HEK293 (cell line): ENCODE measurements at regions not wholly inside any gene's neighbourhood (a gene's known extent, or its start where the extent isn't known, plus 50 kb on each side); places are given as distances from the start of the nearest gene placed in this dataset.

Source experiments
- CTCF ChIA-PET: fragments of 350-600 bp; formaldehyde crosslinking; extraction: SDS; loops from one replicate; lab custom pipeline; 2021; ENCODE audit warnings: antibody characterized with exemption; lab: Yijun Ruan, JAX
- POLR2A ChIA-PET: fragments of 300-600 bp; formaldehyde crosslinking; extraction: SDS; loops from one replicate; lab custom pipeline; 2020; ENCODE audit warnings: antibody characterized with exemption, inconsistent platforms; lab: Yijun Ruan, JAX
- H3K27ac ChIP-seq: fragments of 200-500 bp; sonication (Bioruptor generic); 2 replicates; pipeline ENCODE4 v1.5.1; 2014; ENCODE audit warnings: low read depth, low read length, control low read depth, inconsistent platforms; ENCODE audit errors: extremely low read depth
- H3K36me3 ChIP-seq, 2 experiments: fragments of 200-500 bp in 1 of 2; sonication (Bioruptor generic) in 1 of 2; 1 replicate in 1 of 2; 2 replicates in 1 of 2; pipeline ENCODE4 v1.5.1; 2014 to 2017; ENCODE audit warnings: inconsistent platforms in 2 of 2, low read length in 2 of 2; ENCODE audit not compliant: control insufficient read depth in 2 of 2, insufficient read depth in 1 of 2
- H3K4me1 ChIP-seq: fragments of 200-500 bp; sonication (Bioruptor generic); 2 replicates; pipeline ENCODE4 v1.5.1; 2014; ENCODE audit warnings: mild to moderate bottlenecking, low read length, inconsistent platforms; ENCODE audit not compliant: control insufficient read depth, insufficient read depth
- H3K4me3 ChIP-seq: 2 replicates; pipeline ENCODE4 v1.5.1; 2011; ENCODE audit warnings: low read depth, mild to moderate bottlenecking, control low read depth, low read length, moderate library complexity
- H3K9me3 ChIP-seq: fragments of 200-500 bp; sonication (Bioruptor generic); 2 replicates; pipeline ENCODE4 v1.5.1; 2014; ENCODE audit warnings: low read depth, low read length, inconsistent platforms; ENCODE audit not compliant: control insufficient read depth, insufficient read depth
- SALL2 ChIP-seq: fragments of 450-650 bp; formaldehyde crosslinking; IDR thresholded peaks from 2 replicates; pipeline ENCODE4 v1.5.0; 2017; ENCODE audit warnings: missing biosample characterization, mild to moderate bottlenecking, missing genetic modification characterization, borderline replicate concordance
- WT1 ChIP-seq: fragments of 450-650 bp; formaldehyde crosslinking; IDR thresholded peaks from 2 replicates; pipeline ENCODE4 v1.5.1; 2016; ENCODE audit warnings: missing biosample characterization, missing genetic modification characterization
- ZEB2 ChIP-seq: fragments of 450-650 bp; formaldehyde crosslinking; IDR thresholded peaks from 2 replicates; pipeline ENCODE4 v1.5.1; 2016; ENCODE audit warnings: missing biosample characterization, missing genetic modification characterization
- ZFHX2 ChIP-seq: fragments of 450-650 bp; formaldehyde crosslinking; conservative IDR thresholded peaks from 2 replicates; pipeline ENCODE4 v1.5.1; 2016; ENCODE audit warnings: missing biosample characterization, missing genetic modification characterization
- ZNF121 ChIP-seq: fragments of 450-650 bp; formaldehyde crosslinking; IDR thresholded peaks from 2 replicates; pipeline ENCODE4 v1.5.1; 2016; ENCODE audit warnings: missing biosample characterization, missing genetic modification characterization
- ZNF341 ChIP-seq: fragments of 450-650 bp; formaldehyde crosslinking; IDR thresholded peaks from 2 replicates; pipeline ENCODE4; 2016; ENCODE audit warnings: low read depth, missing biosample characterization, missing genetic modification characterization
- ZNF416 ChIP-seq: fragments of 450-650 bp; formaldehyde crosslinking; IDR thresholded peaks from 2 replicates; pipeline ENCODE4 v1.5.1; 2016; ENCODE audit warnings: missing biosample characterization, missing genetic modification characterization
- ZNF473 ChIP-seq: fragments of 450-650 bp; formaldehyde crosslinking; IDR thresholded peaks from 2 replicates; pipeline ENCODE4 v1.5.1; 2017; ENCODE audit warnings: missing biosample characterization, missing genetic modification characterization
- ZNF48 ChIP-seq: fragments of 450-650 bp; formaldehyde crosslinking; IDR thresholded peaks from 2 replicates; pipeline ENCODE4 v1.5.1; 2016; ENCODE audit warnings: missing biosample characterization, missing genetic modification characterization
- ZNF514 ChIP-seq: fragments of 450-650 bp; formaldehyde crosslinking; IDR thresholded peaks from 2 replicates; pipeline ENCODE4 v1.5.1; 2016; ENCODE audit warnings: missing biosample characterization, missing genetic modification characterization
- ZNF585B ChIP-seq: fragments of 450-650 bp; formaldehyde crosslinking; IDR thresholded peaks from 2 replicates; pipeline ENCODE4 v1.5.1; 2016; ENCODE audit warnings: missing biosample characterization, missing genetic modification characterization
- ZNF626 ChIP-seq: fragments of 450-650 bp; sonication (Bioruptor Pico); formaldehyde crosslinking; IDR thresholded peaks from 2 replicates; pipeline ENCODE4 v1.5.1; 2018; ENCODE audit warnings: missing biosample characterization, missing genetic modification characterization, inconsistent platforms
- ZNF660 ChIP-seq: fragments of 450-650 bp; IDR thresholded peaks from 2 replicates; pipeline ENCODE4 v1.5.1; 2018; ENCODE audit warnings: missing biosample characterization, mild to moderate bottlenecking, missing genetic modification characterization
- ZNF677 ChIP-seq: fragments of 450-650 bp; IDR thresholded peaks from 2 replicates; pipeline ENCODE4 v1.5.0; 2018; ENCODE audit warnings: missing biosample characterization, mild to moderate bottlenecking, missing genetic modification characterization, moderate library complexity
- TF ChIP-seq, protein P1 (sequence below): fragments of 450-650 bp; formaldehyde crosslinking; IDR thresholded peaks from 2 replicates; pipeline ENCODE4 v1.5.1; 2016; ENCODE audit warnings: missing biosample characterization, missing genetic modification characterization
- TF ChIP-seq, protein P2 (sequence below): fragments of 450-650 bp; formaldehyde crosslinking; optimal IDR thresholded peaks from 2 replicates; pipeline ENCODE3; 2016; ENCODE audit warnings: missing biosample characterization, mild to moderate bottlenecking, missing genetic modification characterization
- TF ChIP-seq, protein P3 (sequence below): fragments of 450-650 bp; formaldehyde crosslinking; IDR thresholded peaks from 2 replicates; pipeline ENCODE4 v1.5.1; 2016; ENCODE audit warnings: missing biosample characterization, missing genetic modification characterization, borderline replicate concordance
- TF ChIP-seq, protein P4 (sequence below): sonication (generic); formaldehyde crosslinking; IDR thresholded peaks from 2 replicates; pipeline ENCODE4 v1.8.1; 2022; ENCODE audit warnings: mild to moderate bottlenecking, moderate library complexity, missing genetic modification reagents

DNA sequence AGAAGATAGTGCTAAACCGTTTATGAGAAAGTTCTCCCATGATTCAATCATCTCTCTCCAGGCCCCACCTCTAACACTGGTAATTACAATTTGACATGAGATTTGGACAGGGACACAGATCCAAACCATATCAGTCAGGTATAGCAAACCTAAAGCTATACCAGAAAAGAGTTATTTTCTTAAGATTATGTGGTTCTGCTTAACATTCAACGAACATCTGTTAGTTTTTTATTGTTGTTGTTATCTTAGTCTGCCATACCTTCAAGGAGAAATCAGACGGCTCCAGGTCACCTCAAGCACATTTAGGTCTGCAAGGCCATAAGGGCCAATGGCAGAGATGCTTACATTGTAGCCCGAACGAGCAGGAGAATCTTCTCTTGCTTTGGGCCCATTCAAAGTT, 89.5 kb upstream of the ETV3 start (continued):
- TF ChIP-seq, protein P1, sequence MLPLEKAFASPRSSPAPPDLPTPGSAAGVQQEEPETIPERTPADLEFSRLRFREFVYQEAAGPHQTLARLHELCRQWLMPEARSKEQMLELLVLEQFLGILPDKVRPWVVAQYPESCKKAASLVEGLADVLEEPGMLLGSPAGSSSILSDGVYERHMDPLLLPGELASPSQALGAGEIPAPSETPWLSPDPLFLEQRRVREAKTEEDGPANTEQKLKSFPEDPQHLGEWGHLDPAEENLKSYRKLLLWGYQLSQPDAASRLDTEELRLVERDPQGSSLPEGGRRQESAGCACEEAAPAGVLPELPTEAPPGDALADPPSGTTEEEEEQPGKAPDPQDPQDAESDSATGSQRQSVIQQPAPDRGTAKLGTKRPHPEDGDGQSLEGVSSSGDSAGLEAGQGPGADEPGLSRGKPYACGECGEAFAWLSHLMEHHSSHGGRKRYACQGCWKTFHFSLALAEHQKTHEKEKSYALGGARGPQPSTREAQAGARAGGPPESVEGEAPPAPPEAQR (tag by site-specific recombination), result no peak
- TF ChIP-seq ZFHX2 (tag by site-specific recombination), result no peak
- no peak for TF ChIP-seq ZNF341 (tag by site-specific recombination)
- no peak for TF ChIP-seq ZNF48 (tag by site-specific recombination)
- TF ChIP-seq, protein P2, sequence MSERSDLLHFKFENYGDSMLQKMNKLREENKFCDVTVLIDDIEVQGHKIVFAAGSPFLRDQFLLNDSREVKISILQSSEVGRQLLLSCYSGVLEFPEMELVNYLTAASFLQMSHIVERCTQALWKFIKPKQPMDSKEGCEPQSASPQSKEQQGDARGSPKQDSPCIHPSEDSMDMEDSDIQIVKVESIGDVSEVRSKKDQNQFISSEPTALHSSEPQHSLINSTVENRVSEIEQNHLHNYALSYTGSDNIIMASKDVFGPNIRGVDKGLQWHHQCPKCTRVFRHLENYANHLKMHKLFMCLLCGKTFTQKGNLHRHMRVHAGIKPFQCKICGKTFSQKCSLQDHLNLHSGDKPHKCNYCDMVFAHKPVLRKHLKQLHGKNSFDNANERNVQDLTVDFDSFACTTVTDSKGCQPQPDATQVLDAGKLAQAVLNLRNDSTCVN, result no peak
- TF ChIP-seq ZNF416 (tag by site-specific recombination), result no peak
- no peak for TF ChIP-seq ZNF473 (tag by site-specific recombination)
- TF ChIP-seq, all 188 proteins: peak for 0

DNA sequence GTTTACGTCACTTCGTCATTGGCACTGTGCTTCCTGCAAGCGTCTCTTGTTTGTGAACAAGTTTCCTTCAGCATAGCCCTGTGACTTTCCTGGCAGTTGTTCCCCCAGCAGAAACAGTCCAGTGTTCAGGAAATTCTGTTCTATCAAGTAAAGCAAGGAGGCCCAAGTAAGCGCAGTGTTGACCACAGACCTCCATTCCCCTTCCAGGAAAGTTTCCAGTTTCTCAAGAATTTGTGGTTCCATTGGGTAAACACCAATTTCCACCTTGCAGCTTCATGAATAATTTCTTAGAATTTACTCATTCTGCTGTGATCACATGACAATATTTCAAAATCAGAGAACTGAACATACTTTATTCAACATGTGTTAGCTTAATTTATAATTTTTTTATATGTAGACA, 88.5 kb upstream of the ETV3 start:
- POLR2A ChIA-PET, result no interaction called here

DNA sequence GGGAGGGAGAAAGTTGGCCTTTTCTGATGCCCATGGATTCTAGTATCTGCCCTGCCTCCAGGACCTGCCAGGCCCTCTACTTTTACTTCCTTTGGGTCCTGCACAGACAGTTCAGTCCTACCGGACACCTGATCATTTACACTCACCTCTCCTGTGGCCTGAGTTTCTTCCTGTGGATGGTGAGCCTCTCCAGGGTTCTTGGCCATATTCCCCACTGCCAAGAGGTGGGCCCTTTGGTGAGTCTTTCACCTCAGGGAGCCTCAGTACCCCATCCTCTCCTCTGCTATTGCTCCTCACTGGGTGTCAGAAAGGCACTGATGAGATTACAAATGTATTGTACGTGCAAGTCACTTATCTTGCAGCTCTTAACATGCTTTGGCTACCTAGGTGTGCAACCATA, 81.4 kb upstream of the ETV3 start:
- no peaks in the 10 kb centered on the region for H3K36me3 ChIP-seq
- ChIA-PET POLR2A (no interaction called here), CTCF (no interaction called here)
- H3K4me3 ChIP-seq, result no peak overlapping the region
- TF ChIP-seq ZNF585B (tag by site-specific recombination) (no peak), ZNF660 (tag by site-specific recombination) (no peak), ZNF121 (tag by site-specific recombination) (no peak), ZNF626 (tag by site-specific recombination) (no peak), ZEB2 (tag by site-specific recombination) (no peak), ZNF514 (no peak)
- TF ChIP-seq, protein P3, sequence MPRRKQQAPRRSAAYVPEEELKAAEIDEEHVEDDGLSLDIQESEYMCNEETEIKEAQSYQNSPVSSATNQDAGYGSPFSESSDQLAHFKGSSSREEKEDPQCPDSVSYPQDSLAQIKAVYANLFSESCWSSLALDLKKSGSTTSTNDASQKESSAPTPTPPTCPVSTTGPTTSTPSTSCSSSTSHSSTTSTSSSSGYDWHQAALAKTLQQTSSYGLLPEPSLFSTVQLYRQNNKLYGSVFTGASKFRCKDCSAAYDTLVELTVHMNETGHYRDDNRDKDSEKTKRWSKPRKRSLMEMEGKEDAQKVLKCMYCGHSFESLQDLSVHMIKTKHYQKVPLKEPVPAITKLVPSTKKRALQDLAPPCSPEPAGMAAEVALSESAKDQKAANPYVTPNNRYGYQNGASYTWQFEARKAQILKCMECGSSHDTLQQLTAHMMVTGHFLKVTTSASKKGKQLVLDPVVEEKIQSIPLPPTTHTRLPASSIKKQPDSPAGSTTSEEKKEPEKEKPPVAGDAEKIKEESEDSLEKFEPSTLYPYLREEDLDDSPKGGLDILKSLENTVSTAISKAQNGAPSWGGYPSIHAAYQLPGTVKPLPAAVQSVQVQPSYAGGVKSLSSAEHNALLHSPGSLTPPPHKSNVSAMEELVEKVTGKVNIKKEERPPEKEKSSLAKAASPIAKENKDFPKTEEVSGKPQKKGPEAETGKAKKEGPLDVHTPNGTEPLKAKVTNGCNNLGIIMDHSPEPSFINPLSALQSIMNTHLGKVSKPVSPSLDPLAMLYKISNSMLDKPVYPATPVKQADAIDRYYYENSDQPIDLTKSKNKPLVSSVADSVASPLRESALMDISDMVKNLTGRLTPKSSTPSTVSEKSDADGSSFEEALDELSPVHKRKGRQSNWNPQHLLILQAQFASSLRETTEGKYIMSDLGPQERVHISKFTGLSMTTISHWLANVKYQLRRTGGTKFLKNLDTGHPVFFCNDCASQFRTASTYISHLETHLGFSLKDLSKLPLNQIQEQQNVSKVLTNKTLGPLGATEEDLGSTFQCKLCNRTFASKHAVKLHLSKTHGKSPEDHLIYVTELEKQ, result no peak
- TF ChIP-seq, protein P4, sequence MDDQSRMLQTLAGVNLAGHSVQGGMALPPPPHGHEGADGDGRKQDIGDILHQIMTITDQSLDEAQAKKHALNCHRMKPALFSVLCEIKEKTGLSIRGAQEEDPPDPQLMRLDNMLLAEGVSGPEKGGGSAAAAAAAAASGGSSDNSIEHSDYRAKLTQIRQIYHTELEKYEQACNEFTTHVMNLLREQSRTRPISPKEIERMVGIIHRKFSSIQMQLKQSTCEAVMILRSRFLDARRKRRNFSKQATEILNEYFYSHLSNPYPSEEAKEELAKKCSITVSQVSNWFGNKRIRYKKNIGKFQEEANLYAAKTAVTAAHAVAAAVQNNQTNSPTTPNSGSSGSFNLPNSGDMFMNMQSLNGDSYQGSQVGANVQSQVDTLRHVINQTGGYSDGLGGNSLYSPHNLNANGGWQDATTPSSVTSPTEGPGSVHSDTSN (CRISPR knock-in tag), result no peak
- H3K4me1 ChIP-seq, result no peaks in the 10 kb centered on the region
- no peaks in the 10 kb centered on the region for H3K9me3 ChIP-seq
- no peak overlapping the region for H3K27ac ChIP-seq

More for the DNA sequence above, 88.5 kb upstream of the ETV3 start:
- Histone ChIP-seq H3K36me3 (no peaks in the 10 kb centered on the region), H3K4me3 (no peak overlapping the region), H3K9me3 (no peaks in the 10 kb centered on the region), H3K27ac (no peak overlapping the region), H3K4me1 (no peaks in the 10 kb centered on the region)
- CTCF ChIA-PET, result interaction anchor here (0.6 kb wide), 1 partner anchor 26 kb away, joined by 3 read pairs; no protein-coding TSS in a partner anchor
- TF ChIP-seq SALL2 (tag by site-specific recombination) (no peak), WT1 (no peak), ZNF677 (tag by site-specific recombination) (no peak)
